ENCODE measurements at regions not wholly inside any gene's neighbourhood (a gene's known extent, or its start where the extent isn't known, plus 50 kb on each side); places are given as distances from the start of the nearest gene placed in this dataset.

GRCh38 chr20:52893498-52893897 is 78.7 kb upstream of the TSHZ2 start:
- DNase-seq (ENCODE audit: low read depth, low spot score) (no peak), FAIRE-seq (no peak), ATAC-seq (no peak)
- in situ Hi-C loops (cut with MboI) = no loop called here
- no peak overlapping the region for H3K9ac ChIP-seq (ENCODE audit: control insufficient read depth, insufficient read depth, low read length)
- H3K4me2 ChIP-seq (ENCODE audit: control insufficient read depth, insufficient read depth) = no peak overlapping the region
- no peaks in the 10 kb centered on the region for H3K36me3 ChIP-seq (ENCODE audit: control insufficient read depth in 2 of 2, insufficient read depth in 2 of 2, low read length in 1 of 2)
- 0 out of 4 replicates have a peak, but pooled peaks cover 0 to 2% of the 10 kb centered on the region in 2 experiments for H3K27me3 ChIP-seq (replicated peaks in 1 of 2; ENCODE audit: control insufficient read depth in 2 of 2, insufficient read depth in 2 of 2, low read length in 1 of 2)
- ChIA-PET SMC1A (ENCODE audit: uncharacterized antibody, unreplicated experiment) (interaction anchor here (1.2 kb wide), 1 partner anchor 152 kb away, joined by 3 read pairs; no protein-coding TSS in a partner anchor), RAD21 (ENCODE audit: unreplicated experiment) (no interaction called here), CTCF (interaction anchor here (0.6 kb wide), 1 partner anchor 144 kb away, joined by 3 read pairs; no protein-coding TSS in a partner anchor), POLR2A (no interaction called here)
- H3K79me2 ChIP-seq (ENCODE audit: control insufficient read depth, insufficient read depth, low read length) = no peaks in the 10 kb centered on the region
- TF ChIP-seq ATF7 (IDR thresholded peaks at IDR 0.05; ENCODE audit: low read depth) = peak; percentile 65
- no peak for TF ChIP-seq MYC (IDR thresholded peaks at IDR 0.05; ENCODE audit: insufficient read depth, insufficient read length, insufficient replicate concordance, low read length, severe bottlenecking)
- 11% methylated on average over 4 of the region's 4 CpGs for WGBS (ENCODE audit: insufficient coverage, insufficient replicate concordance, low lambda C conversion rate, missing lambda C conversion rate)
- H3K9me3 ChIP-seq (replicated peaks; ENCODE audit: control insufficient read depth, insufficient read depth, low read length) = no peaks in the 10 kb centered on the region
- no peak overlapping the region for H2AFZ ChIP-seq (ENCODE audit: control insufficient read depth, low read depth, low read length)
- intact Hi-C loops (cut with micrococcal nuclease; ENCODE audit: unreplicated experiment) = no loop called here
- H3K4me3 ChIP-seq = no peak overlapping the region
- BruUV-seq (replicated peaks) = no TSS peak
- no peak overlapping the region for H3K27ac ChIP-seq (ENCODE audit: control insufficient read depth, insufficient read depth)
- no peaks in the 10 kb centered on the region for H4K20me1 ChIP-seq (ENCODE audit: control insufficient read depth, insufficient read depth)
- no peaks in the 10 kb centered on the region for H3K4me1 ChIP-seq (ENCODE audit: control insufficient read depth, insufficient read depth, low read length)

GRCh38 chr20:52892023-52892422 is 80.1 kb upstream of the TSHZ2 start:
- no TSS peak for BruUV-seq (replicated peaks)
- Histone ChIP-seq H3K9ac (ENCODE audit: control insufficient read depth, insufficient read depth, low read length) (no peak overlapping the region), H3K9me3 (replicated peaks; ENCODE audit: control insufficient read depth, insufficient read depth, low read length) (no peaks in the 10 kb centered on the region), H3K79me2 (ENCODE audit: control insufficient read depth, insufficient read depth, low read length) (no peaks in the 10 kb centered on the region), H2AFZ (ENCODE audit: control insufficient read depth, low read depth, low read length) (no peak overlapping the region), H3K4me3 (no peak overlapping the region), H3K36me3 (ENCODE audit: control insufficient read depth in 2 of 2, insufficient read depth in 2 of 2, low read length in 1 of 2) (no peaks in the 10 kb centered on the region), H3K4me2 (ENCODE audit: control insufficient read depth, insufficient read depth) (no peak overlapping the region), H4K20me1 (ENCODE audit: control insufficient read depth, insufficient read depth) (no peaks in the 10 kb centered on the region), H3K27ac (ENCODE audit: control insufficient read depth, insufficient read depth) (no peak overlapping the region), H3K27me3 (replicated peaks in 1 of 2; ENCODE audit: control insufficient read depth in 2 of 2, insufficient read depth in 2 of 2, low read length in 1 of 2) (0 out of 4 replicates have a peak, but pooled peaks cover 0 to 2% of the 10 kb centered on the region in 2 experiments), H3K4me1 (ENCODE audit: control insufficient read depth, insufficient read depth, low read length) (no peaks in the 10 kb centered on the region)
- TF ChIP-seq POLR2AphosphoS5 (IDR thresholded peaks at IDR 0.05; ENCODE audit: low read length) (no peak), E2F8 (IDR thresholded peaks at IDR 0.05; ENCODE audit: low read depth, partially characterized antibody) (no peak), TAF1 (IDR thresholded peaks at IDR 0.05; ENCODE audit: borderline replicate concordance, low read depth, low read length) (no peak), NR2F1 (conservative IDR thresholded peaks at IDR 0.05) (no peak), NKRF (conservative IDR thresholded peaks at IDR 0.05) (no peak), POU2F2 (IDR thresholded peaks at IDR 0.05; ENCODE audit: borderline replicate concordance, low read depth, low read length) (no peak), EZH2 (IDR thresholded peaks at IDR 0.05; ENCODE audit: borderline replicate concordance, control insufficient read depth, low read depth, low read length) (no peak), POLR2AphosphoS2 (IDR thresholded peaks at IDR 0.05; ENCODE audit: low read depth, low read length) (no peak), ATF3 (IDR thresholded peaks at IDR 0.05; ENCODE audit: borderline replicate concordance, extremely low read depth, low read depth, low read length) (no peak)
- ATAC-seq (no peak), DNase-seq (ENCODE audit: low read depth, low spot score) (no peak), FAIRE-seq (no peak)
- 41% methylated on average over 2 of the region's 2 CpGs for WGBS (ENCODE audit: insufficient coverage, insufficient replicate concordance, low lambda C conversion rate, missing lambda C conversion rate)
- SMC1A ChIA-PET (ENCODE audit: uncharacterized antibody, unreplicated experiment) = no interaction called here
- CTCF ChIA-PET = no interaction called here
- RAD21 ChIA-PET (ENCODE audit: unreplicated experiment) = no interaction called here
- in situ Hi-C loops (cut with MboI) (no loop called here), intact Hi-C loops (cut with micrococcal nuclease; ENCODE audit: unreplicated experiment) (no loop called here)
- POLR2A ChIA-PET = no interaction called here

All from GM12878 (cell line).